AG04450 (cell line): ENCODE measurements at regions not wholly inside any gene's neighbourhood (a gene's known extent, or its start where the extent isn't known, plus 50 kb on each side); places are given as distances from the start of the nearest gene placed in this dataset.

ENCODE experiments used
- CTCF ChIA-PET: fragments of 300-600, 350-600 bp; formaldehyde crosslinking; extraction: SDS; loops from one replicate; lab custom pipeline; 2022; ENCODE audit warnings: antibody characterized with exemption, inconsistent platforms; lab: Charles Lee
- POLR2A ChIA-PET: fragments of 350-600 bp; formaldehyde crosslinking; extraction: SDS; loops from one replicate; lab custom pipeline; 2021; ENCODE audit warnings: antibody characterized with exemption, inconsistent platforms; lab: Yijun Ruan, JAX
- DNase-seq: peaks from one replicate; pipeline ENCODE4 v3.0.0-alpha.2; 2011; ENCODE audit warnings: low read depth, low spot score
- H3K27ac ChIP-seq: one replicate; pipeline ENCODE4 v1.5.1; 2012; ENCODE audit warnings: low read depth, low read length, control low read depth
- H3K27me3 ChIP-seq: one replicate; pipeline ENCODE4 v1.6.0; 2012; ENCODE audit warnings: low read length; ENCODE audit not compliant: control insufficient read depth, insufficient read depth
- H3K4me3 ChIP-seq: 2 replicates; pipeline ENCODE4 v1.5.1; 2011; ENCODE audit warnings: mild to moderate bottlenecking, low read depth, low read length, control low read depth
- H3K9me3 ChIP-seq: 2 replicates; pipeline ENCODE4 v1.5.1; 2012; ENCODE audit warnings: low read length; ENCODE audit not compliant: control insufficient read depth, insufficient read depth
- CTCF ChIP-seq: IDR thresholded peaks from 2 replicates; pipeline ENCODE4 v1.5.1; 2011; ENCODE audit warnings: low read depth, low read length, control low read depth, inconsistent platforms

GRCh38 chr16:55403464-55403863, 75.5 kb upstream of the MMP2 start:
- no peak for TF ChIP-seq CTCF
- ChIA-PET CTCF (no interaction called here), POLR2A (no interaction called here)
- Histone ChIP-seq H3K27me3 (no peaks in the 10 kb centered on the region), H3K27ac (no peak overlapping the region), H3K4me3 (no peak overlapping the region), H3K9me3 (no peaks in the 10 kb centered on the region)
- no peak for DNase-seq

- no peak for DNase-seq
- POLR2A ChIA-PET, result no interaction called here
- CTCF ChIA-PET, result no interaction called here
- Histone ChIP-seq H3K9me3 (no peaks in the 10 kb centered on the region), H3K27ac (no peak overlapping the region), H3K27me3 (no peaks in the 10 kb centered on the region), H3K4me3 (no peak overlapping the region)
- no peak for TF ChIP-seq CTCF
Measured at GRCh38 chr16:55406651-55407050, 72.3 kb upstream of the MMP2 start.

GRCh38 chr16:55408661-55409060, 70.3 kb upstream of the MMP2 start:
- no peaks in the 10 kb centered on the region for H3K27me3 ChIP-seq
- TF ChIP-seq CTCF, result no peak
- no peak for DNase-seq
- ChIA-PET POLR2A (no interaction called here), CTCF (no interaction called here)
- H3K27ac ChIP-seq, result no peak overlapping the region
- H3K4me3 ChIP-seq, result no peak overlapping the region
- H3K9me3 ChIP-seq, result no peaks in the 10 kb centered on the region

- no peak for TF ChIP-seq CTCF
- DNase-seq, result no peak
- POLR2A ChIA-PET, result no interaction called here
- CTCF ChIA-PET, result no interaction called here
- no peak overlapping the region for H3K27ac ChIP-seq
- no peaks in the 10 kb centered on the region for H3K9me3 ChIP-seq
- H3K4me3 ChIP-seq, result no peak overlapping the region
- no peaks in the 10 kb centered on the region for H3K27me3 ChIP-seq
Measured at GRCh38 chr16:55411231-55411630, 67.8 kb upstream of the MMP2 start.

GRCh38 chr16:55418586-55418985, 60.4 kb upstream of the MMP2 start:
- POLR2A ChIA-PET, result no interaction called here
- no peaks in the 10 kb centered on the region for H3K9me3 ChIP-seq

More at GRCh38 chr16:55418586-55418985, 60.4 kb upstream of the MMP2 start:
- no peak for TF ChIP-seq CTCF
- DNase-seq, result no peak
- H3K4me3 ChIP-seq, result no peak overlapping the region
- no peaks in the 10 kb centered on the region for H3K27me3 ChIP-seq
- CTCF ChIA-PET, result no interaction called here
- H3K27ac ChIP-seq, result no peak overlapping the region
